ENCODE measurements at regions not wholly inside any gene's neighbourhood (a gene's known extent, or its start where the extent isn't known, plus 50 kb on each side); places are given as distances from the start of the nearest gene placed in this dataset.
"Not testable (repeated sequence)": the region's sequence is repeated elsewhere in the genome, so short reads cannot be mapped to it uniquely, and the experiment has no call there.

- Histone ChIP-seq H3K27me3 (no peaks in the 10 kb centered on the region), H3K27ac (no peak overlapping the region), H3K9me3 (no peaks in the 10 kb centered on the region), H3K4me3 (no peak overlapping the region), H3K36me3 (no peaks in the 10 kb centered on the region), H3K4me1 (ENCODE audit: insufficient read depth) (no peaks in the 10 kb centered on the region)
- TF ChIP-seq CTCF (IDR thresholded peaks at IDR 0.05) = no peak
- no peak for TF ChIP-seq POLR2A (IDR thresholded peaks at IDR 0.05)
- TF ChIP-seq EP300 (IDR thresholded peaks at IDR 0.05) = no peak
- 20 to 41% (median 36%) methylated on average over 1 of the region's 1 CpG for WGBS, 3 donors
- intact Hi-C loops (cut with DNase I) = no loop called here
- DNase-seq = no peak
Observed at GRCh38 chrX:27321632-27322031, 141.5 kb downstream of the PPP4R3C start.

GRCh38 chrX:27309406-27309805 is 153.7 kb downstream of the PPP4R3C start:
- Histone ChIP-seq H3K36me3 (no peaks in the 10 kb centered on the region), H3K4me1 (ENCODE audit: insufficient read depth) (no peaks in the 10 kb centered on the region), H3K27ac (no peak overlapping the region), H3K27me3 (no peaks in the 10 kb centered on the region), H3K9me3 (no peaks in the 10 kb centered on the region), H3K4me3 (no peak overlapping the region)
- intact Hi-C loops (cut with DNase I) = no loop called here
- TF ChIP-seq CTCF (IDR thresholded peaks at IDR 0.05) (no peak), EP300 (IDR thresholded peaks at IDR 0.05) (no peak), POLR2A (IDR thresholded peaks at IDR 0.05) (no peak)
- DNase-seq = no peak

- intact Hi-C loops (cut with DNase I) = no loop called here
- Histone ChIP-seq H3K27ac (no peak overlapping the region), H3K27me3 (no peaks in the 10 kb centered on the region), H3K9me3 (no peaks in the 10 kb centered on the region), H3K36me3 (no peaks in the 10 kb centered on the region), H3K4me1 (ENCODE audit: insufficient read depth) (no peaks in the 10 kb centered on the region), H3K4me3 (no peak overlapping the region)
- no peak for TF ChIP-seq EP300 (IDR thresholded peaks at IDR 0.05)
- no peak for TF ChIP-seq CTCF (IDR thresholded peaks at IDR 0.05)
- no peak for TF ChIP-seq POLR2A (IDR thresholded peaks at IDR 0.05)
- 44 to 63% (median 57%) methylated on average over 1 of the region's 1 CpG for WGBS, 3 donors
- no peak for DNase-seq
Observed at GRCh38 chrX:27307546-27307945, 155.6 kb downstream of the PPP4R3C start.

GRCh38 chrX:27292552-27292951 is 170.6 kb downstream of the PPP4R3C start:
- H3K4me1 ChIP-seq (ENCODE audit: insufficient read depth); H3K27ac ChIP-seq; H3K36me3 ChIP-seq; H3K4me3 ChIP-seq; H3K27me3 ChIP-seq; DNase-seq; H3K9me3 ChIP-seq; intact Hi-C loops (cut with DNase I): not testable (repeated sequence)
- WGBS, 3 donors = 49 to 60% (median 51%) methylated on average over 6 of the region's 6 CpGs

GRCh38 chrX:27276751-27277150 is 186.4 kb downstream of the PPP4R3C start:
- no peak for DNase-seq
- 65 to 76% (median 66%) methylated on average over 5 of the region's 5 CpGs for WGBS, 3 donors
- no peaks in the 10 kb centered on the region for H3K9me3 ChIP-seq
- TF ChIP-seq CTCF (IDR thresholded peaks at IDR 0.05) (no peak), POLR2A (IDR thresholded peaks at IDR 0.05) (no peak), EP300 (IDR thresholded peaks at IDR 0.05) (no peak)
- no peak overlapping the region for H3K27ac ChIP-seq
- H3K27me3 ChIP-seq = no peaks in the 10 kb centered on the region
- intact Hi-C loops (cut with DNase I) = no loop called here
- no peak overlapping the region for H3K4me3 ChIP-seq
- H3K36me3 ChIP-seq = no peaks in the 10 kb centered on the region
- H3K4me1 ChIP-seq (ENCODE audit: insufficient read depth) = no peaks in the 10 kb centered on the region
